GM23338 (cell line): ENCODE measurements at regions not wholly inside any gene's neighbourhood (a gene's known extent, or its start where the extent isn't known, plus 50 kb on each side); places are given as distances from the start of the nearest gene placed in this dataset.

ENCODE experiments used
- ATAC-seq: fragments of 200-7000 bp; cut with Tn5 transposase; 3 replicates; pipeline ENCODE4 v1.9.1; 2020
- DNase-seq: peaks from one replicate; pipeline ENCODE4 v3.0.0-alpha.2; 2015; ENCODE audit warnings: low spot score
- H2AFZ ChIP-seq: fragments of 200-600 bp; sonication (generic); 2 replicates; pipeline ENCODE4 v1.8.0; 2016; ENCODE audit warnings: antibody characterized with exemption, mild to moderate bottlenecking, moderate library complexity
- H3F3A ChIP-seq: fragments of 200-600 bp; sonication (generic); replicated peaks from 2 replicates; pipeline ENCODE4 v1.8.0; 2017; ENCODE audit warnings: antibody characterized with exemption, mixed run types, low read depth
- H3K27ac ChIP-seq: fragments of 200-600 bp; sonication (generic); 2 replicates; pipeline ENCODE4 v1.6.1; 2016; ENCODE audit warnings: low read depth
- H3K27me3 ChIP-seq: fragments of 200-600 bp; sonication (generic); 2 replicates; pipeline ENCODE4 v1.8.0; 2016; ENCODE audit warnings: mild to moderate bottlenecking, mixed run types, moderate library complexity; ENCODE audit not compliant: insufficient read depth
- H3K36me3 ChIP-seq: fragments of 200-600 bp; sonication (generic); 2 replicates; pipeline ENCODE4 v1.8.0; 2016; ENCODE audit warnings: mild to moderate bottlenecking; ENCODE audit not compliant: insufficient read depth
- H3K4me1 ChIP-seq: fragments of 200-600 bp; sonication (generic); 2 replicates; pipeline ENCODE4 v1.8.0; 2016; ENCODE audit warnings: mild to moderate bottlenecking, moderate library complexity; ENCODE audit not compliant: insufficient read depth
- H3K4me2 ChIP-seq: fragments of 200-600 bp; sonication (generic); 2 replicates; pipeline ENCODE4 v1.7.1; 2017; ENCODE audit warnings: mixed run types
- H3K4me3 ChIP-seq: fragments of 200-600 bp; sonication (generic); 2 replicates; pipeline ENCODE4 v1.6.1; 2016; ENCODE audit warnings: mixed run types
- H3K79me2 ChIP-seq: fragments of 200-600 bp; sonication (generic); replicated peaks from 2 replicates; pipeline ENCODE4 v1.8.0; 2017; ENCODE audit warnings: mild to moderate bottlenecking; ENCODE audit not compliant: insufficient read depth
- H3K9me2 ChIP-seq: fragments of 200-600 bp; sonication (generic); 2 replicates; pipeline ENCODE4 v1.8.0; 2017; ENCODE audit not compliant: insufficient read depth
- H4K20me1 ChIP-seq: fragments of 200-600 bp; sonication (generic); replicated peaks from 2 replicates; pipeline ENCODE4 v1.8.0; 2017; ENCODE audit warnings: mild to moderate bottlenecking; ENCODE audit not compliant: insufficient read depth
- H3K27ac Mint-ChIP-seq: 2 replicates; pipeline ENCODE4 v1.8.0; 2020; ENCODE audit warnings: inconsistent platforms, mild to moderate bottlenecking, moderate library complexity, mixed read lengths
- H3K27me3 Mint-ChIP-seq: 3 replicates; pipeline ENCODE4 v1.8.0; 2022; ENCODE audit warnings: low read depth, mild to moderate bottlenecking, moderate library complexity, mixed read lengths, inconsistent platforms; ENCODE audit not compliant: insufficient read depth, poor library complexity
- H3K36me3 Mint-ChIP-seq: 3 replicates; pipeline ENCODE4 v1.8.0; 2021; ENCODE audit warnings: low read depth, mild to moderate bottlenecking, inconsistent platforms, moderate library complexity, mixed read lengths
- H3K4me1 Mint-ChIP-seq: 3 replicates; pipeline ENCODE4 v1.8.0; 2020; ENCODE audit warnings: mild to moderate bottlenecking, inconsistent platforms, mixed read lengths
- H3K4me3 Mint-ChIP-seq: 3 replicates; pipeline ENCODE4 v1.8.0; 2021; ENCODE audit warnings: moderate library complexity, mild to moderate bottlenecking, inconsistent platforms, mixed read lengths
- H3K9me3 Mint-ChIP-seq: 3 replicates; pipeline ENCODE4 v1.8.0; 2020; ENCODE audit warnings: moderate library complexity, mild to moderate bottlenecking, inconsistent platforms, mixed read lengths
- EZH2 ChIP-seq: fragments of 200-600 bp; sonication (generic); IDR thresholded peaks from one replicate; pipeline ENCODE4 v1.8.0; 2017; ENCODE audit warnings: antibody characterized with exemption, mild to moderate bottlenecking, low read depth; ENCODE audit not compliant: unreplicated experiment
- STAT1 ChIP-seq: IDR thresholded peaks from one replicate; pipeline ENCODE4 v1.6.1; 2016; ENCODE audit warnings: antibody characterized with exemption; ENCODE audit not compliant: unreplicated experiment
- ZNF114 ChIP-seq: fragments of 250-450 bp; sonication (Bioruptor Pico); IDR thresholded peaks from 2 replicates; pipeline ENCODE4 v1.5.0; 2020; ENCODE audit warnings: mild to moderate bottlenecking, moderate library complexity
- ZNF331 ChIP-seq: fragments of 250-450 bp; sonication (Bioruptor Pico); IDR thresholded peaks from 2 replicates; pipeline ENCODE4 v1.5.0; 2020; ENCODE audit warnings: low read depth, mild to moderate bottlenecking, moderate library complexity
- ZNF462 ChIP-seq: fragments of 250-450 bp; sonication (Bioruptor Pico); IDR thresholded peaks from 2 replicates; pipeline ENCODE4 v1.5.0; 2020; ENCODE audit warnings: mild to moderate bottlenecking, moderate library complexity
- TF ChIP-seq, protein P1 (sequence below), 2 experiments: fragments of 200-600 bp in 1 of 2; sonication (generic) in 1 of 2; conservative IDR thresholded peaks; 2 replicates each; pipeline versions ENCODE4 v1.5.1 to v1.6.1; 2016 to 2017; ENCODE audit warnings: antibody characterized with exemption in 2 of 2, low read depth in 2 of 2, mild to moderate bottlenecking in 2 of 2, moderate library complexity in 1 of 2

DNA sequence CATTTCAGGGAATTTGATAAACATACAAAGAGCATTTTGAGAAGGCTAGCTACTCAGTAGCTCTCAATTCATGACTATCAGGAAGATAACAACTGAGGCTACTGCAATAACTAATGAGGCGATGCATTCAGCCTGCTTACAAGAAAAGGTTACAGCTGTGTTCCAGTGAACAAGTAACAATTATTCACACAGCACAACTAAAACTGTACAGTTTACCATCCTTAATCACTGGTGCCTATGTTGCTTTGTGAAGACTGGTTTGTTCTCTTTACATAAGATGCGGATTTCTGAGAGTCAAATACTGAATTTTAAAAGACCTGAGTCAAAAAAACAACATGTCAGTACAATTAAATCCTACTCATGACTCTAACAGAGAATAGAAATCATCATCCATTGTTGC is 526.3 kb downstream of the OTOL1 start (continued):
- TF ChIP-seq ZNF462 (CRISPR knock-in tag): no peak
- TF ChIP-seq STAT1: no peak
- TF ChIP-seq EZH2: no peak

GRCh38 chr3:162029736-162030135 is 533.1 kb downstream of the OTOL1 start:
- H3K79me2 ChIP-seq: no peaks in the 10 kb centered on the region
- no peak for ATAC-seq
- Mint-ChIP-seq H3K27ac (no peak overlapping the region), H3K27me3 (peaks cover 2% of the 10 kb centered on the region), H3K4me1 (no peaks in the 10 kb centered on the region), H3K4me3 (no peak overlapping the region), H3K9me3 (peaks cover 6% of the 10 kb centered on the region), H3K36me3 (no peaks in the 10 kb centered on the region)
- H3K36me3 ChIP-seq: no peaks in the 10 kb centered on the region
- no peak overlapping the region for H2AFZ ChIP-seq
- no peak overlapping the region for H3K4me3 ChIP-seq
- peaks cover 13% of the 10 kb centered on the region for H3K9me2 ChIP-seq
- H3K27me3 ChIP-seq: no peaks in the 10 kb centered on the region
- DNase-seq: no peak
- no peak overlapping the region for H3K27ac ChIP-seq
- H3K4me1 ChIP-seq: no peaks in the 10 kb centered on the region
- no peaks in the 10 kb centered on the region for H3F3A ChIP-seq
- no peak overlapping the region for H3K4me2 ChIP-seq
- no peaks in the 10 kb centered on the region for H4K20me1 ChIP-seq
- TF ChIP-seq ZNF462 (CRISPR knock-in tag) (no peak), ZNF331 (CRISPR knock-in tag) (no peak), ZNF114 (CRISPR knock-in tag) (no peak)
- TF ChIP-seq, protein P1, sequence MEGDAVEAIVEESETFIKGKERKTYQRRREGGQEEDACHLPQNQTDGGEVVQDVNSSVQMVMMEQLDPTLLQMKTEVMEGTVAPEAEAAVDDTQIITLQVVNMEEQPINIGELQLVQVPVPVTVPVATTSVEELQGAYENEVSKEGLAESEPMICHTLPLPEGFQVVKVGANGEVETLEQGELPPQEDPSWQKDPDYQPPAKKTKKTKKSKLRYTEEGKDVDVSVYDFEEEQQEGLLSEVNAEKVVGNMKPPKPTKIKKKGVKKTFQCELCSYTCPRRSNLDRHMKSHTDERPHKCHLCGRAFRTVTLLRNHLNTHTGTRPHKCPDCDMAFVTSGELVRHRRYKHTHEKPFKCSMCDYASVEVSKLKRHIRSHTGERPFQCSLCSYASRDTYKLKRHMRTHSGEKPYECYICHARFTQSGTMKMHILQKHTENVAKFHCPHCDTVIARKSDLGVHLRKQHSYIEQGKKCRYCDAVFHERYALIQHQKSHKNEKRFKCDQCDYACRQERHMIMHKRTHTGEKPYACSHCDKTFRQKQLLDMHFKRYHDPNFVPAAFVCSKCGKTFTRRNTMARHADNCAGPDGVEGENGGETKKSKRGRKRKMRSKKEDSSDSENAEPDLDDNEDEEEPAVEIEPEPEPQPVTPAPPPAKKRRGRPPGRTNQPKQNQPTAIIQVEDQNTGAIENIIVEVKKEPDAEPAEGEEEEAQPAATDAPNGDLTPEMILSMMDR (conservative IDR thresholded peaks at IDR 0.05; ENCODE audit: low read depth in 2 of 2): no peak
